GM12873 (cell line): ENCODE measurements at regions not wholly inside any gene's neighbourhood (a gene's known extent, or its start where the extent isn't known, plus 50 kb on each side); places are given as distances from the start of the nearest gene placed in this dataset.

Source experiments
- CTCF ChIP-seq: IDR thresholded peaks from 2 replicates; pipeline ENCODE4 v1.5.1; 2012; ENCODE audit warnings: low read depth, mild to moderate bottlenecking, moderate library complexity, low read length, control low read depth; ENCODE audit not compliant: insufficient read depth; ENCODE audit errors: missing control alignments

- no peak for TF ChIP-seq CTCF
Measured at GRCh38 chr13:22198001-22198400, 527.1 kb downstream of the FGF9 start.

GRCh38 chr13:22198641-22199217, 527.9 kb downstream of the FGF9 start:
- TF ChIP-seq CTCF = no peak

GRCh38 chr13:22200440-22200839, 529.6 kb downstream of the FGF9 start:
- no peak for TF ChIP-seq CTCF

- TF ChIP-seq CTCF = no peak
Measured at GRCh38 chr13:22201375-22201925, 530.6 kb downstream of the FGF9 start.

GRCh38 chr13:22210134-22210930, 539.5 kb downstream of the FGF9 start:
- no peak for TF ChIP-seq CTCF

- no peak for TF ChIP-seq CTCF
Measured at GRCh38 chr13:22211876-22212275, 541.0 kb downstream of the FGF9 start.

GRCh38 chr13:22212576-22212975, 541.7 kb downstream of the FGF9 start:
- no peak for TF ChIP-seq CTCF
